K562 (cell line): ENCODE measurements at regions not wholly inside any gene's neighbourhood (a gene's known extent, or its start where the extent isn't known, plus 50 kb on each side); places are given as distances from the start of the nearest gene placed in this dataset.

Source experiments
- ATAC-seq: fragments of 200-7000 bp; cut with Tn5 transposase; 3 replicates; pipeline ENCODE4 v1.9.1; 2020; ENCODE audit warnings: moderate library complexity
- BruUV-seq: library from RNA; stranded (reverse); fragments of 400-500 nt; replicated peaks from 2 replicates; lab custom pipeline; 2021; lab: Mats Ljungman, UMichigan
- CTCF ChIA-PET: fragments of 300-600 bp; formaldehyde crosslinking; extraction: SDS; loops from one replicate; lab custom pipeline; 2021; ENCODE audit warnings: low intra/inter-chr PET ratio; lab: Yijun Ruan, JAX
- POLR2A ChIA-PET: fragments of 300-600, 350-650 bp; sonication (Branson Sonifier 250); formaldehyde crosslinking; extraction: SDS; loops from one replicate; lab custom pipeline; 2021; ENCODE audit warnings: antibody characterized with exemption, inconsistent platforms; lab: Yijun Ruan, JAX
- DNase-seq, 4 experiments: peaks; one replicate each; pipeline versions ENCODE4 v3.0.0 to v3.0.0-alpha.2; 2011 to 2018; ENCODE audit warnings: low spot score in 3 of 4, mixed read lengths in 3 of 4; ENCODE audit errors: extremely low read depth in 1 of 4
- FAIRE-seq: peaks from 2 replicates; lab custom pipeline; 2011; peaks lifted over from hg19 to GRCh38; lab: Jason Lieb, UNC
- H2AFZ ChIP-seq: 2 replicates; pipeline ENCODE4 v1.6.0; 2011; ENCODE audit warnings: low read depth, low read length, control low read depth, inconsistent platforms
- H3K27ac ChIP-seq: fragments of 200-600 bp; 3 replicates; pipeline ENCODE4 v1.8.0; 2011; ENCODE audit warnings: low read depth, mild to moderate bottlenecking, control low read depth, inconsistent platforms, low read length, moderate library complexity, mixed read lengths; ENCODE audit errors: extremely low read depth
- H3K27me3 ChIP-seq, 2 experiments: fragments of 300-600 bp in 1 of 2; 2 replicates in 1 of 2; 3 replicates in 1 of 2; pipeline versions ENCODE4 v1.6.0 to v1.8.0; 2011; ENCODE audit warnings: inconsistent platforms in 2 of 2, low read length in 2 of 2, mild to moderate bottlenecking in 1 of 2, mixed read lengths in 1 of 2, moderate library complexity in 1 of 2; ENCODE audit not compliant: control insufficient read depth in 2 of 2, insufficient read depth in 2 of 2
- H3K36me3 ChIP-seq: fragments of 300-600 bp; 3 replicates; pipeline ENCODE4 v1.8.0; 2011; ENCODE audit warnings: mild to moderate bottlenecking, low read length, inconsistent platforms; ENCODE audit not compliant: control insufficient read depth, insufficient read depth
- H3K4me1 ChIP-seq, 2 experiments: fragments of 200-600 bp in 1 of 2; replicated peaks in 1 of 2; 2 replicates in 1 of 2; 3 replicates in 1 of 2; pipeline versions ENCODE4 v1.5.1 to v1.8.0; 2011; ENCODE audit warnings: inconsistent platforms in 2 of 2, low read length in 2 of 2, mild to moderate bottlenecking in 1 of 2, mixed read lengths in 1 of 2, moderate library complexity in 1 of 2; ENCODE audit not compliant: control insufficient read depth in 2 of 2, insufficient read depth in 2 of 2
- H3K4me2 ChIP-seq: 2 replicates; pipeline ENCODE4 v1.6.1; 2011; ENCODE audit warnings: low read length, control low read depth, inconsistent platforms, mixed read lengths; ENCODE audit not compliant: insufficient read depth
- H3K4me3 ChIP-seq: fragments of 200-600 bp; sonication (generic), shearing (Covaris generic); 2 replicates; pipeline ENCODE4 v1.5.1; 2016; ENCODE audit warnings: control low read depth, inconsistent platforms
- H3K79me2 ChIP-seq: fragments of 200-600 bp; 3 replicates; pipeline ENCODE4 v1.8.0; 2011; ENCODE audit warnings: low read length, inconsistent platforms; ENCODE audit not compliant: control insufficient read depth, insufficient read depth
- H3K9ac ChIP-seq, 2 experiments: 2 replicates each; pipeline versions ENCODE4 v1.6.0 to v1.6.1; 2011; ENCODE audit warnings: low read depth in 2 of 2, low read length in 2 of 2, control low read depth in 1 of 2, inconsistent platforms in 1 of 2, mild to moderate bottlenecking in 1 of 2, mixed read lengths in 1 of 2; ENCODE audit not compliant: insufficient read depth in 1 of 2
- H3K9me1 ChIP-seq: one replicate; pipeline ENCODE4 v1.6.0; 2011; ENCODE audit warnings: inconsistent platforms, mild to moderate bottlenecking, low read length, moderate library complexity; ENCODE audit not compliant: control insufficient read depth, insufficient read depth
- H3K9me3 ChIP-seq: replicated peaks from 2 replicates; pipeline ENCODE4 v1.5.1; 2011; ENCODE audit warnings: low read depth, low read length, inconsistent platforms; ENCODE audit not compliant: control insufficient read depth, insufficient read depth
- H4K20me1 ChIP-seq: replicated peaks from 2 replicates; pipeline ENCODE4 v1.6.1; 2011; ENCODE audit warnings: low read length, inconsistent platforms, mixed read lengths; ENCODE audit not compliant: control insufficient read depth, insufficient read depth
- ARID3A ChIP-seq: IDR thresholded peaks from 2 replicates; pipeline ENCODE4 v1.6.1; 2012; ENCODE audit warnings: low read depth, low read length, improper control_type of control experiment, borderline replicate concordance
- CHCHD3 ChIP-seq: fragments of 250-450 bp; sonication (Bioruptor Pico); IDR thresholded peaks from 2 replicates; pipeline ENCODE4 v2.1.2; 2022; ENCODE audit warnings: mild to moderate bottlenecking
- HOMEZ ChIP-seq: fragments of 250-450 bp; sonication (Bioruptor Pico); IDR thresholded peaks from 2 replicates; pipeline ENCODE4 v1.4.0; 2020; ENCODE audit warnings: mild to moderate bottlenecking, moderate library complexity
- MAFK ChIP-seq: IDR thresholded peaks from 2 replicates; pipeline ENCODE4 v1.6.1; 2011; ENCODE audit warnings: low read length, improper control_type of control experiment
- SPI1 ChIP-seq: IDR thresholded peaks from 2 replicates; pipeline ENCODE4 v1.6.1; 2011; ENCODE audit warnings: low read depth, low read length, control low read depth, borderline replicate concordance
- TAF9B ChIP-seq: fragments of 450-650 bp; IDR thresholded peaks from 2 replicates; pipeline ENCODE4 v1.6.1; 2018; ENCODE audit warnings: mild to moderate bottlenecking; ENCODE audit not compliant: partially characterized antibody
- TFAM ChIP-seq: fragments of 250-450 bp; sonication (Bioruptor Pico); conservative IDR thresholded peaks from 2 replicates; pipeline ENCODE4 v1.5.0; 2021; ENCODE audit warnings: mild to moderate bottlenecking, moderate library complexity
- UBTF ChIP-seq, 2 experiments: IDR thresholded peaks; 2 replicates each; pipeline ENCODE4 v1.6.1; 2012; ENCODE audit warnings: improper control_type of control experiment in 2 of 2, low read depth in 2 of 2, low read length in 2 of 2, borderline replicate concordance in 1 of 2
- YY1 ChIP-seq, 3 experiments: IDR thresholded peaks; 2 replicates each; pipeline ENCODE4 v1.6.1; 2011; ENCODE audit warnings: low read length in 2 of 3, mild to moderate bottlenecking in 2 of 3, moderate library complexity in 2 of 3, borderline replicate concordance in 1 of 3, control low read depth in 1 of 3, low read depth in 1 of 3; ENCODE audit not compliant: insufficient read depth in 3 of 3, insufficient replicate concordance in 2 of 3, control insufficient read depth in 1 of 3, insufficient read length in 1 of 3; ENCODE audit errors: extremely low read depth in 1 of 3
- ZNF277 ChIP-seq: fragments of 250-450 bp; sonication (Bioruptor Pico); IDR thresholded peaks from 2 replicates; pipeline ENCODE4 v1.8.0; 2022; ENCODE audit warnings: inconsistent platforms, mild to moderate bottlenecking, moderate library complexity, borderline replicate concordance
- ZNF395 ChIP-seq: fragments of 200-800 bp; sonication (Bioruptor generic); IDR thresholded peaks from 2 replicates; pipeline ENCODE4 v1.6.1; 2017; ENCODE audit warnings: missing genetic modification characterization, missing compliant biosample characterization
- ZNF436 ChIP-seq: fragments of 250-450, 450-650 bp; sonication (Bioruptor Pico); formaldehyde crosslinking; IDR thresholded peaks from 2 replicates; pipeline ENCODE4 v1.7.0; 2020; ENCODE audit warnings: mild to moderate bottlenecking
- ZNF668 ChIP-seq: fragments of 250-450 bp; sonication (Bioruptor Pico); IDR thresholded peaks from 2 replicates; pipeline ENCODE4 v1.8.0; 2022; ENCODE audit warnings: mild to moderate bottlenecking, inconsistent platforms
- WGBS: fragments of 100-300 bp; shearing (Covaris generic); methylation state at CpG from one replicate; pipeline ENCODE4 v1.1.6; 2016; ENCODE audit warnings: low coverage, mixed read lengths; ENCODE audit not compliant: insufficient coverage; ENCODE audit errors: missing lambda C conversion rate; 5-methylcytosine and 5-hydroxymethylcytosine counted together
- in situ Hi-C: fragments of 300-500 bp; cut with MboI; formaldehyde crosslinking; loops from 4 replicates; pipeline ENCODE4 v1.15.0; 2018; ENCODE audit warnings: inconsistent platforms, mixed read lengths
- intact Hi-C: fragments of 100-400 bp; cut with micrococcal nuclease; formaldehyde crosslinking; loops from 2 replicates; pipeline ENCODE4 v1.14.2; 2022

- no peak for FAIRE-seq
- H3K79me2 ChIP-seq: no peaks in the 10 kb centered on the region
- H3K4me3 ChIP-seq: no peak overlapping the region
- DNase-seq: no peak
- ChIA-PET POLR2A (no interaction called here), CTCF (no interaction called here)
- H3K27ac ChIP-seq: no peak overlapping the region
- H3K9me1 ChIP-seq: no peaks in the 10 kb centered on the region
- 0% methylated on average over 1 of the region's 1 CpG for WGBS
- H3K9ac ChIP-seq: no peak overlapping the region
- H3K4me1 ChIP-seq: no peaks in the 10 kb centered on the region
- in situ Hi-C loops (no loop called here), intact Hi-C loops (no loop called here)
- no peaks in the 10 kb centered on the region for H4K20me1 ChIP-seq
- H3K9me3 ChIP-seq: no peaks in the 10 kb centered on the region
- BruUV-seq: no TSS peak
- no peak overlapping the region for H2AFZ ChIP-seq
- H3K36me3 ChIP-seq: no peaks in the 10 kb centered on the region
- no peak for ATAC-seq
- peaks cover 0 to 11% of the 10 kb centered on the region in 2 experiments; a peak in 1 of 5 replicates for H3K27me3 ChIP-seq
- H3K4me2 ChIP-seq: no peak overlapping the region
- TF ChIP-seq ARID3A (no peak), CHCHD3 (CRISPR knock-in tag) (no peak), TAF9B (no peak), HOMEZ (CRISPR knock-in tag) (no peak), TFAM (CRISPR knock-in tag) (no peak), ZNF668 (CRISPR knock-in tag) (no peak), ZNF277 (CRISPR knock-in tag) (no peak), ZNF436 (no peak), ZNF395 (CRISPR knock-in tag) (no peak), MAFK (no peak), UBTF (IDR thresholded peaks at IDR 0.05; ENCODE audit: borderline replicate concordance in 1 of 2, low read depth in 2 of 2, low read length in 2 of 2) (no peak), YY1 (IDR thresholded peaks at IDR 0.05; ENCODE audit: borderline replicate concordance in 1 of 3, control insufficient read depth in 1 of 3, extremely low read depth in 1 of 3, insufficient read depth in 3 of 3, insufficient read length in 1 of 3, insufficient replicate concordance in 2 of 3, low read depth in 1 of 3, low read length in 2 of 3) (no peak), SPI1 (no peak)
These were observed 53.3 kb upstream of the SLCO2A1 start for GRCh38 chr3:134083008-134083407.
